CD4-positive, alpha-beta T cell treated with Interleukin-10 for 1 hour (primary cell): ENCODE measurements at regions not wholly inside any gene's neighbourhood (a gene's known extent, or its start where the extent isn't known, plus 50 kb on each side); places are given as distances from the start of the nearest gene placed in this dataset.

Source experiments
- DNase-seq: peaks from one replicate; pipeline ENCODE4 v3.0.0-alpha.2; 2020

- DNase-seq = no peak
Observed at GRCh38 chr4:89541998-89542397, 234.4 kb upstream of the GPRIN3 start.

- no peak for DNase-seq
Observed at GRCh38 chr4:89539797-89540711, 232.5 kb upstream of the GPRIN3 start.

GRCh38 chr4:89539374-89539773 is 231.8 kb upstream of the GPRIN3 start:
- DNase-seq = no peak

GRCh38 chr4:89538886-89539285 is 231.3 kb upstream of the GPRIN3 start:
- DNase-seq = no peak

- DNase-seq = no peak
Observed at GRCh38 chr4:89538171-89538570, 230.6 kb upstream of the GPRIN3 start.

- DNase-seq = no peak
Observed at GRCh38 chr4:89537281-89537680, 229.7 kb upstream of the GPRIN3 start.

GRCh38 chr4:89535251-89535650 is 227.7 kb upstream of the GPRIN3 start:
- DNase-seq = no peak

- no peak for DNase-seq
Observed at GRCh38 chr4:89534356-89534755, 226.8 kb upstream of the GPRIN3 start.

GRCh38 chr4:89531932-89532640 is 224.5 kb upstream of the GPRIN3 start:
- no peak for DNase-seq

GRCh38 chr4:89528526-89529133 is 221.0 kb upstream of the GPRIN3 start:
- peak; percentile 13 for DNase-seq

- no peak for DNase-seq
Observed at GRCh38 chr4:89521826-89522225, 214.2 kb upstream of the GPRIN3 start.

- no peak for DNase-seq
Observed at GRCh38 chr4:89519771-89520320, 212.2 kb upstream of the GPRIN3 start.

GRCh38 chr4:89518259-89518658 is 210.7 kb upstream of the GPRIN3 start:
- no peak for DNase-seq

GRCh38 chr4:89514811-89515210 is 207.2 kb upstream of the GPRIN3 start:
- no peak for DNase-seq

- DNase-seq = no peak
Observed at GRCh38 chr4:89511776-89512175, 204.2 kb upstream of the GPRIN3 start.

- DNase-seq = peak; percentile 38
Observed at GRCh38 chr4:89509708-89510281, 202.2 kb upstream of the GPRIN3 start.

GRCh38 chr4:89506866-89507491 is 199.4 kb upstream of the GPRIN3 start:
- no peak for DNase-seq

- DNase-seq = no peak
Observed at GRCh38 chr4:89502581-89502980, 195.0 kb upstream of the GPRIN3 start.

GRCh38 chr4:89497517-89498308 is 190.1 kb upstream of the GPRIN3 start:
- DNase-seq = no peak

- no peak for DNase-seq
Observed at GRCh38 chr4:89496851-89497250, 189.3 kb upstream of the GPRIN3 start.

GRCh38 chr4:89493367-89493766 is 185.8 kb upstream of the GPRIN3 start:
- no peak for DNase-seq

GRCh38 chr4:89492581-89493071 is 185.0 kb upstream of the GPRIN3 start:
- no peak for DNase-seq
